Activated T-cell treated with anti-CD3 and anti-CD28 coated beads, Interleukin-2, amount 50 U/mL, for 24 hours (primary cell): ENCODE measurements at regions not wholly inside any gene's neighbourhood (a gene's known extent, or its start where the extent isn't known, plus 50 kb on each side); places are given as distances from the start of the nearest gene placed in this dataset.

ENCODE experiments used
- DNase-seq: peaks from one replicate; pipeline ENCODE4 v3.0.0-alpha.2; 2020
- H3K27ac Mint-ChIP-seq: 2 replicates; pipeline ENCODE4 v1.8.0; 2020; ENCODE audit warnings: mild to moderate bottlenecking, mixed read lengths
- H3K27me3 Mint-ChIP-seq: 2 replicates; pipeline ENCODE4 v1.8.0; 2020; ENCODE audit warnings: mixed read lengths
- H3K36me3 Mint-ChIP-seq: 2 replicates; pipeline ENCODE4 v1.8.0; 2020; ENCODE audit warnings: low read depth, mixed read lengths
- H3K4me1 Mint-ChIP-seq: 2 replicates; pipeline ENCODE4 v1.8.0; 2020; ENCODE audit warnings: low read depth, mixed read lengths
- H3K4me3 Mint-ChIP-seq: 2 replicates; pipeline ENCODE4 v1.8.0; 2020; ENCODE audit warnings: mild to moderate bottlenecking, moderate library complexity, mixed read lengths
- H3K9me3 Mint-ChIP-seq: 2 replicates; pipeline ENCODE4 v1.8.0; 2020; ENCODE audit warnings: mixed read lengths

- no peak overlapping the region for H3K4me3 Mint-ChIP-seq
- H3K27me3 Mint-ChIP-seq = no peaks in the 10 kb centered on the region
- H3K4me1 Mint-ChIP-seq = no peaks in the 10 kb centered on the region
- H3K27ac Mint-ChIP-seq = no peak overlapping the region
- DNase-seq = peak; percentile 31
- no peaks in the 10 kb centered on the region for H3K9me3 Mint-ChIP-seq
- no peaks in the 10 kb centered on the region for H3K36me3 Mint-ChIP-seq
Measured at GRCh38 chr22:23404689-23405365, 175.3 kb downstream of the IGLL1 start.

GRCh38 chr22:23403720-23404688, 176.1 kb downstream of the IGLL1 start:
- no peak overlapping the region for H3K27ac Mint-ChIP-seq
- DNase-seq = no peak
- no peaks in the 10 kb centered on the region for H3K4me1 Mint-ChIP-seq

GRCh38 chr22:23403152-23403719, 176.9 kb downstream of the IGLL1 start:
- H3K36me3 Mint-ChIP-seq = no peaks in the 10 kb centered on the region
- H3K4me1 Mint-ChIP-seq = no peaks in the 10 kb centered on the region
- H3K27ac Mint-ChIP-seq = no peak overlapping the region
- H3K4me3 Mint-ChIP-seq = no peak overlapping the region
- H3K27me3 Mint-ChIP-seq = no peaks in the 10 kb centered on the region
- no peaks in the 10 kb centered on the region for H3K9me3 Mint-ChIP-seq
- peak; percentile 27 for DNase-seq

More at GRCh38 chr22:23403720-23404688, 176.1 kb downstream of the IGLL1 start:
- Mint-ChIP-seq H3K4me3 (no peak overlapping the region), H3K9me3 (no peaks in the 10 kb centered on the region), H3K36me3 (no peaks in the 10 kb centered on the region), H3K27me3 (no peaks in the 10 kb centered on the region)

GRCh38 chr22:23402275-23403151, 177.6 kb downstream of the IGLL1 start:
- Mint-ChIP-seq H3K27ac (no peak overlapping the region), H3K27me3 (no peaks in the 10 kb centered on the region), H3K9me3 (no peaks in the 10 kb centered on the region), H3K4me1 (no peaks in the 10 kb centered on the region), H3K4me3 (peak overlapping the region; percentile 27), H3K36me3 (no peaks in the 10 kb centered on the region)
- peak; percentile 67 for DNase-seq

GRCh38 chr22:23401910-23402274, 178.2 kb downstream of the IGLL1 start:
- Mint-ChIP-seq H3K36me3 (no peaks in the 10 kb centered on the region), H3K27ac (no peak overlapping the region), H3K4me1 (no peaks in the 10 kb centered on the region), H3K9me3 (no peaks in the 10 kb centered on the region), H3K4me3 (peak overlapping the region; percentile 27), H3K27me3 (no peaks in the 10 kb centered on the region)
- DNase-seq = peak; percentile 20

GRCh38 chr22:23401111-23401909, 178.8 kb downstream of the IGLL1 start:
- Mint-ChIP-seq H3K4me3 (no peak overlapping the region), H3K4me1 (no peaks in the 10 kb centered on the region), H3K27me3 (no peaks in the 10 kb centered on the region), H3K9me3 (no peaks in the 10 kb centered on the region), H3K36me3 (no peaks in the 10 kb centered on the region), H3K27ac (no peak overlapping the region)
- DNase-seq = no peak

- peak; percentile 21 for DNase-seq
- Mint-ChIP-seq H3K9me3 (no peaks in the 10 kb centered on the region), H3K27ac (no peak overlapping the region), H3K4me1 (no peaks in the 10 kb centered on the region), H3K27me3 (no peaks in the 10 kb centered on the region), H3K4me3 (no peak overlapping the region), H3K36me3 (no peaks in the 10 kb centered on the region)
Measured at GRCh38 chr22:23400286-23400981, 179.7 kb downstream of the IGLL1 start.

- Mint-ChIP-seq H3K27ac (no peak overlapping the region), H3K4me3 (no peak overlapping the region), H3K27me3 (no peaks in the 10 kb centered on the region), H3K4me1 (no peaks in the 10 kb centered on the region), H3K36me3 (no peaks in the 10 kb centered on the region), H3K9me3 (no peaks in the 10 kb centered on the region)
- peak; percentile 19 for DNase-seq
Measured at GRCh38 chr22:23399367-23400285, 180.5 kb downstream of the IGLL1 start.

DNA sequence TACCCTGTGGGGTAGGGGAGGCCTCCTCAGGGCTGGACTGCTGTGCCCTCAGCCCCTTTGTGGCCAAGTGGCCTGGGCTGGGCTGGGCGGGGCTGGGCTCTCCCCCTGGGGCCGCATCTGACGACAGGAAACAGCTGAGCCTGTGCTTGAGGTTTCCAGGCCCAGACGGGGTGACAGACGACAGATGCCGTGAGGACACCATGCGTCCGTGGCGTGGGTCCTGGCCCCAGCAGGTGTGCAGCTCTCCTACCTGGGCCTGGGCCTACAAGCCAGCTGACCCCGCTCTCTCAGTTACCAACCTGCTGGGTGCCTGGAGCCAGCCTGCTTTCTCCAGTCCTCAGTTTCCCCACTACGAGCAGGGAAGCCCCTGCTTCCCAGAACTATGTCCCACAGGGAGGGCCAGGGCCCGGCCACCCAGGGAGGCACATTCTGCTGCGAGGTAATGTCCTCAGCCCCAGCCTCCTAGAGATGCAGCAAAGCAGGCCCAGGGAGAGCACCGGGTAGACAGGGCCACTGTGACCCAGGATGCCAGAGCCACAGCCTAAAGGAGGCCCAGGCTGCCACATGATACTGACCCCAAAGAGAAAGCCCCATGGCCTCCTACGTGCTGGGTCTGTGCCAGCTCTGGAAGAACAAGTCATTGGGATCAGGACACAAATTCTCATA, 181.3 kb downstream of the IGLL1 start:
- DNase-seq = peak; percentile 16
- no peaks in the 10 kb centered on the region for H3K27me3 Mint-ChIP-seq
- H3K4me1 Mint-ChIP-seq = no peaks in the 10 kb centered on the region
- no peak overlapping the region for H3K27ac Mint-ChIP-seq
- no peak overlapping the region for H3K4me3 Mint-ChIP-seq
- H3K9me3 Mint-ChIP-seq = no peaks in the 10 kb centered on the region
- H3K36me3 Mint-ChIP-seq = no peaks in the 10 kb centered on the region

DNA sequence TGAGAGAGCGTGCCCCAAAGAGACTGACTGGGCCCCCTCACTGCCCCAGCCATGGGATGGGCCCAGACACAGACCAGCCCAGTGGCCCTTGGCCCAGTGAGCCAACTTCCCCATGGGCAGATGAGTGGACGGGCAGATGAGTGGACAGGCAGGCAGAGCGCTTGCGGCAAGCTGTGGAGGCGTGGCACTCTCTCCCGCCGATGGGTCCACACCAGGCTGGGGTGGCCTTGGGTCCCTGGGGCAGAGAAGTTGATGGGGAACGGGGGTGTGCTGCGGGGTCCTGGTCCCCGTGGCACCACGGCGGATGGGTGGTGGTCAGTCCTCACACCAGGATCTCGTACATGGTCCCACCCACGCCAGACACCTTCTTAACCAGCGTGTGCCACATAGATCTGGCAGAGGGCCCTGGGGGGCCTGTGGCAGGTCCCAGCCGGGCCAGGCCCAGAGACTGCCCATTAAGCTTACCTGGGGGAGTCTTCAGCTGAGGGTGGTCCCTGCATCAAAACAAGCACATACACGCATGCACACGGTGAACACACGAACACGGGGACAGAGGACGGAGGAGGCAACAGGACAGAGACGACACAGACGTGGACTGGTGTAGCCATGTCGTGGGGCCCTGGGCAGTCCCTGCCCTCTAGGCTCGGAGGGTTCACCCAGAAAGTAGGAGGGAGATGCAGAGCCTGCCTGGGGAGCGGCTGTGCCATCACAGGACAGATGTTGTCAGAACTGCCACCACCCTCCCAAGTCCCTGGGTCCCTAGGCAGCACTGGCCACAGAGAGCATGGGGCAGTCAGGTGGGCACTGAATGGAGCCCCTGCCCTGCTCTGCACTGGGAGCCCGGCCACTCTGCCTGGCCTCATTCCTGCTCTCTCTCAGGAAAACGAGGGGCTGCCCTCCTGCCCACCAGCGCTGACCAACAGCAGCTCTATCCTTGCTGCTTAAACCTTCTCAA, 182.2 kb downstream of the IGLL1 start:
- Mint-ChIP-seq H3K4me1 (no peaks in the 10 kb centered on the region), H3K27ac (no peak overlapping the region), H3K36me3 (no peaks in the 10 kb centered on the region), H3K4me3 (no peak overlapping the region), H3K27me3 (no peaks in the 10 kb centered on the region), H3K9me3 (no peaks in the 10 kb centered on the region)
- peak; percentile 23 for DNase-seq

DNA sequence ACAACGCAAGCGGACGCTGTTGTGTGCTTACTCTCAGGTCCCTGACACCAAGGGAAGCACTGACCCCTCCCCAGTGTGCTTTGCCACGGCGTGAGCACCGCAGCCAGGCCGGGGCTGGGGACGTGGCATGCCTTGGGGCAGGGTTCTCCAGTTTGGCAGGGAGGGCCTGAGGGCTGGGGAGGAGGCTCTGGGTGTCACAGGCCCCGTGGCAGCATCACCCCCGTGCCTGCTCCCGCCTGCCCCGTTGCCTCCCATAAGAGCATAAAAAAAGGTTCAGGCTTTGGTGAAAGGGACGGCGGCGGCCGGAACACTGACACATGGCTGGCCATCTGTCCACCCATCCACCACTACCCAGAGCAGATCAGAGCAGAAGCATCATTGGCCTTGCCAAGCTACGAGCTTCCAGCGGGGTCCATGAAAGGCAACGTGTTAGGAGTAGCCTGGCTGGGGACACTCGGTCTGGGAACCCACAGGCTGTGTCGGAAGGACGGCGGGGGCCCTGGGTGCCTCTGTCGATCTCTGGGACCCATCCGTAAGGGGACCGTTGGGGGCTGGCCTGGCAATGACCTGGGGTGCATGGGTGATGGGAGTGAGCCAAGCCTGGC, 183.0 kb downstream of the IGLL1 start:
- Mint-ChIP-seq H3K4me1 (no peaks in the 10 kb centered on the region), H3K36me3 (no peaks in the 10 kb centered on the region), H3K27me3 (no peaks in the 10 kb centered on the region), H3K9me3 (no peaks in the 10 kb centered on the region), H3K27ac (no peak overlapping the region), H3K4me3 (no peak overlapping the region)
- DNase-seq = peak; percentile 21
